DMS53 (cell line): ENCODE measurements at regions not wholly inside any gene's neighbourhood (a gene's known extent, or its start where the extent isn't known, plus 50 kb on each side); places are given as distances from the start of the nearest gene placed in this dataset.

Experiments
- DNase-seq: peaks from one replicate; lab custom pipeline; 2025; lab: John Stamatoyannopoulos, UW

GRCh38 chr1:209455661-209456358 is 127.7 kb upstream of the CAMK1G start:
- DNase-seq: no peak

GRCh38 chr1:209456878-209457277 is 126.6 kb upstream of the CAMK1G start:
- peak; percentile 84 for DNase-seq

GRCh38 chr1:209457401-209458125 is 126.0 kb upstream of the CAMK1G start:
- DNase-seq: no peak

GRCh38 chr1:209458921-209459320 is 124.6 kb upstream of the CAMK1G start:
- DNase-seq: no peak

GRCh38 chr1:209461168-209461567 is 122.3 kb upstream of the CAMK1G start:
- DNase-seq: no peak

GRCh38 chr1:209462433-209462832 is 121.1 kb upstream of the CAMK1G start:
- DNase-seq: no peak

GRCh38 chr1:209463441-209463840 is 120.1 kb upstream of the CAMK1G start:
- no peak for DNase-seq

GRCh38 chr1:209473025-209473424 is 110.5 kb upstream of the CAMK1G start:
- DNase-seq: no peak

- DNase-seq: no peak
Observed at GRCh38 chr1:209480345-209480744, 103.2 kb upstream of the CAMK1G start.

GRCh38 chr1:209483691-209484090 is 99.8 kb upstream of the CAMK1G start:
- DNase-seq: no peak

GRCh38 chr1:209484429-209484828 is 99.1 kb upstream of the CAMK1G start:
- DNase-seq: peak; percentile 30

GRCh38 chr1:209485167-209485566 is 98.3 kb upstream of the CAMK1G start:
- no peak for DNase-seq

- DNase-seq: no peak
Observed at GRCh38 chr1:209485751-209486150, 97.8 kb upstream of the CAMK1G start.

GRCh38 chr1:209486861-209487593 is 96.5 kb upstream of the CAMK1G start:
- DNase-seq: peak; percentile 16

- DNase-seq: peak; percentile 45
Observed at GRCh38 chr1:209490013-209490412, 93.5 kb upstream of the CAMK1G start.

GRCh38 chr1:209491031-209491430 is 92.5 kb upstream of the CAMK1G start:
- no peak for DNase-seq

- DNase-seq: no peak
Observed at GRCh38 chr1:209491496-209491895, 92.0 kb upstream of the CAMK1G start.

- no peak for DNase-seq
Observed at GRCh38 chr1:209491897-209492296, 91.6 kb upstream of the CAMK1G start.

GRCh38 chr1:209493559-209493958 is 90.0 kb upstream of the CAMK1G start:
- DNase-seq: peak; percentile 43

- DNase-seq: peak; percentile 27
Observed at GRCh38 chr1:209497729-209498128, 85.8 kb upstream of the CAMK1G start.

- DNase-seq: no peak
Observed at GRCh38 chr1:209500993-209501392, 82.5 kb upstream of the CAMK1G start.

GRCh38 chr1:209503196-209503595 is 80.3 kb upstream of the CAMK1G start:
- no peak for DNase-seq

- DNase-seq: peak; percentile 23
Observed at GRCh38 chr1:209504571-209504970, 78.9 kb upstream of the CAMK1G start.
